CD1c-positive myeloid dendritic cell (primary cell): ENCODE measurements at regions not wholly inside any gene's neighbourhood (a gene's known extent, or its start where the extent isn't known, plus 50 kb on each side); places are given as distances from the start of the nearest gene placed in this dataset.

Experiments
- DNase-seq: peaks from one replicate; pipeline ENCODE4 v3.0.0-alpha.2; 2016; ENCODE audit errors: extremely low spot score

DNA sequence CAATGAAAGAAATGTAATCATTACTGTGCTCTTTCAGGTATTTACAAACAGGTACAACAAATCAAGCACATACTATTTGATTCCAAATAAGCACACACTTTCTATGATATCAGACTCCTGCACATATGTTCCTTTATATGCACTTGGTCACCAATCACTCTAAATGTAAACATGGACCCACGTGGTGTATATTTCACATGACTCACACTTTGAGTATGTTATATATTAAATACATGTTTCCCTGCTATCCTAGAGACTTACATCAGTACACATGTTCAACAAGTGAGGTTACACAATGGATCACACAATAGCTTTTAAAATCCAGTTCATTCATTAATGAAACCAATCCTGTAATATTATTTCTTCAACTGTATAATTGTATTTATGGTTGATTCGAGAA, 683.5 kb downstream of the NR2F2 start:
- no peak for DNase-seq

DNA sequence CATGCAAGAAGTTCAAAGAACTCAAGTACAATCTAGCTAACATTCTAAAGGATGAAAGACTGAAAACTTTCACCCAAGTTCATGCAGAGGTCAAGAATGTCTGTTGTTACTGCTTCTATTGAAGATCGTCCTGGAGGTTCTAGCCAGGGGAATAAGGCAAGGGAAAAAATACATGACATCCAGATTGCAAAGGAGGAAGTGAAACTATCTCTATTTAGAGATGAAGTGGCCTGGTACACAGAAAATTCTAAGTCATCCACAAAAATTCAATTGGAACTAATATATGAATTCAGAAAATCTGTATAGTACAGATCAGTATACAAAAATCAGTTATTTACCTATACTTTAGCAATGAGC, 693.0 kb downstream of the NR2F2 start:
- DNase-seq = no peak

DNA sequence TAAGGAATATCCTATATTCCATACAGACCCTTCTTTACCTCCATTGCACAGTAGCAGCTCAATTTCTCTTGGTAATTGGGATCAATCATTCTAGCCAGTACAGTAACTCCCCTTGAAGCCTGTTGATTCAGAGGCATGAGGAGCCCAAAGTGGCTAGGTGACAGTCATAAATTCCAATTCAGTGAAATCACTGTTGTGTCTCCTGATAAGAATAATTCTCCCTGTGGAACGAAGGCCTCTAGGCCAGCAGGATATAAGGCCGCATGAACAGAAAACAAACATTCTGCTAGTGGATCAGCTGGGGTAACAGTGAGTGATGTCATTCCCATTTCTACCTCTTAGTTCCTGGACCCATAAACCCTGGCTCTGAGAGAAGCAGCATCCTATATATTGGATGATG, 696.3 kb downstream of the NR2F2 start:
- DNase-seq = no peak

DNA sequence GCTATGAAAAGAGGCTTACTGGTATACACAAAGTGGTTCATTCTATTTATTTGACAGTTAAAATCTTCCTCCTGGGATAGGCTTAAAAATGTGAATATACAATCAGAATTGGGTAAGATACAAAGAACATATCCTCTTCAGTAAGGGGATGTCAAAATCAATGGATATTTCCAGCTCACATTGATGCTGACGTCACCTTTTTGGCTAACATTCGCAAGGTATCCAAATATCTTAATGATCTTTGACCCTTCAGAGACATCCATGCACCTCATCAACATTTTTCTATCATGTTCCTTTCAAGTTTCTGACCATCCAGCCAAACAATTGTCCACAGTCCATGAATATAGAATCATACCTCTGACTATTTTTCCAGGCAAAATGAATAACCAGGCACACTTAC, 697.3 kb downstream of the NR2F2 start:
- no peak for DNase-seq

DNA sequence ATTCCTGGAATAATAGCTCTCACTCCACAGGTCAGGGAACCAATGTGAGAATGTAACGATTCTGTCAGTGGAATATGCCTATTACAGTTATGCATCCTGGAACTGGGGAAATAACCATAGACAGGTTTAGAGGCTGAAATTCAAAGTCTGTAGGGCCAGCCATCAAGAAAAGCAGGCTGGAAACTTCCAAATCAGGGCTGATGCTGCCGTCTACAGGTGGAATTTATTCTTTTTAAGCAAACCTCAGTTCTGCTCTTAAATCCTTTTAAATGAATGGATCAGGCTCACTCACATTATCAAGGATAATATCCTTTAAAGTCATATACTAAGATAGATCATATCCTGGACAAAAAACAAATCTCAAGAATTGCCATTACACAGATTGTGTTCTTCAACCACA, 699.8 kb downstream of the NR2F2 start:
- DNase-seq = no peak

DNA sequence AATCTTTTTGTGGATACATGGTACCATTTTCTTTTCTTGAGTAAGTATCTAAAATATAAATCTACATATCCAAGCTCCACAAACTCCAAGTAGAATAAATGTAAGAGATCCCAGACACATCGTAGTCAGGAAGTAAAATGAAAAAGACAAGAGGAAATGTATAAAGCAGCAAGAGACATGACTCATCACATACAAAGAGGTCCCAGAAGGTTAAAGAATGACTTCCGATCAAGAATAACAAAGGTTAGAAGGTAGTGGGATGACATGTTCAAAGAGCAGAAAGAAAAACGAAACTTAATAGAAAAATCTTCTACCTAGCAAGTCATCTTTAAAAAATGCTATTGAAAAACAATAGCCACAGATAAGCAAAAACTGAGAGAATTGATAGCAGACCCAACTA, 705.8 kb downstream of the NR2F2 start:
- DNase-seq = no peak

DNA sequence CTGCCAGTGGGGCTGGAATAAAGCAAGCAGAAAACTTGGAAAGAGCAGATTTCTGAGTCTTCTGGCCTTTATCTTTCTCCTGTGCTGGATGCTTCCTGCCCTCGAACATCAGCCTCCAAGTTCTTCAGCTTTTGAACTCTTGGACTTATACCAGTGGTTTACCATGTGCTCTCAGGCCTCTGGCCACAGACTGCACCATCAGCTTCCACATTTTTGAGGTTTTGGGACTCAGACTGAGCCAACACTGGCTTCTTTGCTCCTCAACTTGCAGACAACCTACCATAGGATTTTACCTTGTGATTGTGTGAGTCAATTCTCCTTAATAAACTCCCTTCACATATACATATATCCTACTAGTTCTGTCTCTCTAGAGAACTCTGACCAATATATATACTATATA, 706.6 kb downstream of the NR2F2 start:
- DNase-seq = no peak

DNA sequence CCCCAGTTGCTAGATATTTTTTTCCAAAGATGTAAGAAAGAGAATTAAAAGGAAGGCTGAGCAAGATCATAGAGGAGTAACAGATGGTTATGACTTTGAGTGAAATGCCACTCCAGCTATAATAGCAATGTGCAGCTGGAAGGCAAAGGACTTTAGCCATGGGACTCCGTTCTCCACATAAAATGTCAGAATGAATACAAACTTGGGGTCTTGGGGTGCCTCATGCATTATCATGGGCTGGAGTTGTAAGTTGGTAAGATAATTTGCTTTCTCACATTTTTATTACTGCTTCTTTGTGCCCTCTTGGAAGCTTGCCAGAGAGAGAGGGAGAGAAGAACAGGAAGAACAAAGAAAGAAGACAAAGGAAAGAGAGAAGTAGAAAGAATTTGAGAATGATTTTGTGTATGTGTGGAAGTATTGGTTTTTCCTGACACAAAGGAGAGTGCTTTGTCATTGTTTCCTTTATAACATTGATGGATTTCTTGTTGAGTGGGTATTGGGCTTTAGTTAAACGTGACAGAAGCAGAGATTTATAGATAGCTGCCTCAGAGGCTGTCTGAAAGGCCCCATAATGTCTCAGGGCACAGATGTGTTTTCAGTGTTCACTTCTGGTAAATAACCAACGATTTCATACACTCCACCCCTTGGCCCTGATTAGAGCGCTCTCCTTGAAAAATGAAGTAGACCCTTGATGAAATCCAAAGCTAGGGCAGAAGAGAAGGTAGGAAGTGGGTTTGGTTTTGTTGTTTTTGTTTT, 715.3 kb downstream of the NR2F2 start:
- no peak for DNase-seq

DNA sequence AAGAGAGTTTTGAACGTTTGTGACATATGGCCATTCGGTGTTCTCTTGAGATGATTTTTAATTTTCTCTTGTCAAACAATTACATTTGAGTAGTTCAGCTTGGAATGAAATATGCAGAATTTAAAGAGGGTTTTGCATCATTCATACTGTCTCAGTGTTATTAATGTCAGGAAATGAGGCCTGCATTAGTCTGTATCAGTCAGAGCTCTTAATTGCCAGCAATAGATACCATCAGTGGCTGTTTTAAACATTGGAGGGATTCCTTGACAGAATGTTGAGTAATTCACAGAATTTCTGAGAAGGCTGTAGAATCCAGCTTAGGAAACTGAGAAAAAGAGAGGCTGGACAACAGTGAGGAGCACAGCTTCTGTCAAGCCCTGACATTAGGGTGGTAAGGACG, 722.0 kb downstream of the NR2F2 start:
- DNase-seq = no peak

DNA sequence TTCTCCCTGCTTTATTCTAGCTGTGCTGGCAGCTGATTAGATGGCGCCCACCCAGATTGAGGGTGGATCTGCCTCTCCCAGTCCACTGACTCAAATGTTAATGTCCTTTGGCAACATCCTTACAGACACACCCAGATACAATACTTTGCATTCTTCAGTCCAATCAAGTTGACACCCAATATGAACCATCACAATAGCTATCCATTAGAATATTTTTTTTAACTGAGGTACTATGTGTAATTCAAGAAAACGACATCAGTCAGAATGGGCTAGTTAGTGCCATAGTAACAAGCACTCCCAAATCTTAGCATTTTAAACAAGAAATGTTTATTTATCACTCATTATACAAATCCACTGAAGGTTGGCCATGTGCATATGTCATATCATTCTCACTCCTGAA, 723.1 kb downstream of the NR2F2 start:
- DNase-seq = no peak

DNA sequence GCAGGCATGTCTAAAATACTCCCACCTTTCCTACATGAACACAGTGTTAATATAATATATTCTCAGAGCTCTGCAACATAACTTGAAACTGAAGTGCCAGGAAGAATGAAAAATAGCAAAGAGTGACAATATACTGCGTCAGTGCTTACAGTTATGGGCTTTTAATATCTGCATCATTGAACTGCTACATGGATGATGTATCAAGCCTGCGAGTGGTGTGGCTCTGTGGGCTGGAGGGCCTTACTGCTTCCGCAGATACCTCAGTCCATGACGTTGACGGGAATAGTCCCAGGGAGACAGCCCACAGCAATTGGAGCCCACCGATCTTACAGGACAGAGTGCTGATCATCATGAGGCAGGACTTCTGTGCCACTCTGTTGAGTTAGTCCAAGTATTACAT, 727.0 kb downstream of the NR2F2 start:
- no peak for DNase-seq

DNA sequence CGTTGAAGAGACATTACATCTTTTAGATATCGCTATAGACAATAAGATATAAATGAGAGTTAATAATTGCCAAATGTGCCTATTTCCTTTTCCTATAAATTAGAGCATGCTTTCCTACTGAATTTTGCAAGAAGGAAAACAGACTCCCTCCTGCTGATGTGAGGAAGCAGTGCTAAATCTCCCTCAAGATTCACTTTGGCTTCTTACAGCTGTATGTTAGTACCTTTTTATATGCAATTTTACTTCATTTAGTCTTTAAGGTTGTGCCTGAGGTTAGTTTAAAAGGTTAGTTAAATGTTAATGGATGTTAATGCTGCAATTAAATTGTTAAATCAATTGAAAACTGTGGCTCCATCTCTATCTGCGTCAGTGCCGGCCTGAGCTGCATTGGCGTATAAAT, 728.8 kb downstream of the NR2F2 start:
- DNase-seq = no peak

DNA sequence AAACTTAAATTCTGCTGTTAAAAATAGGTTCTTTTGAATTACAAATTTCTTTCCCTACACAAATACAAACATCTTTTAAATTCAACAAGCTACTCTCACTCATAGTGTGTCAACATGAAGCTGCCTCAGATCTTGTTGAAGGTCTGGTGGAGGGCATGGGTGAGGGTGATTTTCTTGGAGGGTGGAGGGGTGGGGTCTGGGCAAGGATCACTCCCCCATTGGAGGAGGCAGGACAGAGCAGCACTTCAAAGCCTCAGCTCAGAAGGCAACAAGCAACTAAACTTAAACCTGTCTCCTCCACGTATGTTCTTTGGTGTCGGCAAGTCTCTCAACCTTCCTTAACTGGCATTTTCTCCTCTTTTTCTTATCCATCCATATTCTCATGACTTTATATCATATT, 730.9 kb downstream of the NR2F2 start:
- DNase-seq = no peak

DNA sequence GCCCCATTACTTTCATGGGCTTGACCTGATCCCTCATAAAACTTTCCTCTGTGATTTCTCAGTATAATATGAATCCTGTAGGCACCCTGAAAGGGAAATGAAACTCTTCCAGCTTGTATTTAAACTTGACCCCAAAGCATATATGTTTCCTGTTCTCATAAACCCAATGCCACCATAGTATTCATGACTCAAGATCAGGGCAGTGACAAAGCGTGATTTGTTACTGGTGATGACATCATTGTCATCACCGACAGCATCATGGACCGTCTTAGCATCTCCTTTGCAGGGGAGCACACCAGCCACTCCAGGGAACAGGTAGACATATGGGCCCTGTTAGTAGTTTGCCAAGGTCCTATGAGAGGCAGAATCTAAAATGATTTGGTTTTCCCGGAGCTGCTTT, 741.2 kb downstream of the NR2F2 start:
- DNase-seq = no peak

DNA sequence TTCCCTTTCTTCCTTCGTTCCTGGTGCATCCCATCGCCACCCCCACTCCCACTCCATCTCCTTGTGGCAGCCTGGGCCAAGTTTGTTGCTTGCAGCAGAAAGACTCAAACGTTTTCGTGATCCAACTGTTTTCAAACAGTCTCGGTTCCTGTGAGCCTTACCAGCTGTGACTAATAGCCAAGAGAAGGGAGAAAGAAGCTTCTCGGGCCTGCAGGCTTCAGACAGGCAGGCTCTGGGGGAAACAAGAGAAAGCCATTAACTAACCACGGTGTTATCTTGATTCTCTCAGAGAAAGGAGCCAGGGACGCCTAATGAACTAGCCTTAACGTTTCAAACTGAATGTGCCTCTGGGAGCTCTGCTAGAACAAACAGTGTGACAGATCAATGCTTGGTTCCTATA, 742.0 kb downstream of the NR2F2 start:
- no peak for DNase-seq

DNA sequence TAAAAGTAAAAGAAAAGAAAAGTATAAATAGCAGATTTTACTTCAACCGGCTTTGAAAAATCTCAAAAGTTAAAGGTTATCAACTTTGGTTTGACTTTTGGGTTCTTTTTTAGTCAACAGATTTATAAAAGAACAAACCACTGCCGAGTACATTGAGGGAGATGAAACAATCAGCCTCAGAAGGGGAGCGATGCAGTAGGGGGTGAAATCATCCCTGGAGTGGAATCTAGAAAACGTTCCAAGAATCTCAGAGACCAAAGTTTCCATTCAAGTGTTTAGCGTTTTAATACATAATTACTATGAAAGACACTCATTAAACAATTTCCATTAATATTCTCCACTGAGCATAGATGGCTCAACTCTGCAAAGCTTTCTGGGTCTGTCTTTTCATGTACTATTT, 745.5 kb downstream of the NR2F2 start:
- DNase-seq = no peak

DNA sequence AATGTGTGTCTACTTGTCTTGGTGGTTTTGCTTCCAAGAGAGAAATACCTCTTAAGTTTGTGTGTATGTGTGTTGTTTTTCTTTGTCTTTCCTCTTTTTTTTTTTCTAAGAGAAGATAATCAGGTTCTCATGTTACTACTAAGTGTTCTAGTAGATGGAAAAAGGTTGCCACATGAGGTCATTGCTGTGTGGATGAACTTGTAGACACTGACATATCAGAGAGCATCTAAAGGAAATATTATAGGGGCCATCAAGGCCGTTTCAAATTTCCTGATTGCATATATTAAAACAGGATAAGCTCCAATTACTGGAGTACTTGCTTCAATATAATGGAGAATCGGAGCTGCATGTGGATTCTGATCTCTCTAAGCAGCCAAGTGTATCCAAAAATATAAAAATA, 747.5 kb downstream of the NR2F2 start:
- no peak for DNase-seq

DNA sequence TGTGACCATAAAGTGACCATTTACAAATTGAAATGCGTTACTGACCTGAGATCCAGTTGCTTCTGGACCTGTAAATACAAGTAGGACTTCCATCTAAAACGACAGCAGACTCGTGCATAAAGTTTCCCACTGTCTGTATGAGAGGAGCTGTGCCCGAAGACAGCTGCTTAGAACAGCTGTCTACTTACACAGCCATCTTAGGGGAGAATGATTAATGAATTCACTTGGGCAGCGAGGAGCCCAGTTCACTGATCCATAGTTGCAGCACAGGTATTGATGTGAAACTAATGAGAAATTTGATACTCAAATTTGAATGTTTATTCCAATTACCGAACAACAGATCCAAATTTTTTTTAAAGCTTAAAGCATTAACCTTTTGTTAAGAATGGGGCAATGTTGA, 748.1 kb downstream of the NR2F2 start:
- no peak for DNase-seq

DNA sequence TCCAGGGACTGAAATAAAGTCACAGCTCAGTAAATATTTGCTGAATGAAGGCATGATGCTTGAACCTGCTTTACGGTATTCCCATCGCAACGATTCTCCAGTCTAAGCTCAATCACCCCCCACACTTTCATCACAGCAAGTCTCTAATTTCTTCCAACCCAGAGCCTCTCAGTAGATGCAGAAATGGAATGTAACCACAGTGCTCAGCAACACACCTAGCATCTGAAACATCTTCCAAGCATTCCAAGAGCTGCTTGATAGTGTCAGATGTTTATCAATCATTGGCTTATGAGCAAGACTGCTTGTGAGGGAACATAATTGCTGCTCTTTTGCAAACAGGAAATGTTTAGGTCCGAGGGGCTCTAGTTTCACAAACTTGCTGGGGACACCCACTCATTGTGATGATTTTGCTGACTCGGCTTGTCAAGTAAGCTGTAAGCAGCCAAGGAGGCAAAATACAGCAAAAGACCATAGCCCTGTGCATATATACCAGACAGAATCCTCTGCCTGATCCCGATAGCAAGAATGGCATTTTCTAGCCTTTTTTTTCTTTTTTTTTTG, 751.2 kb downstream of the NR2F2 start:
- no peak for DNase-seq

DNA sequence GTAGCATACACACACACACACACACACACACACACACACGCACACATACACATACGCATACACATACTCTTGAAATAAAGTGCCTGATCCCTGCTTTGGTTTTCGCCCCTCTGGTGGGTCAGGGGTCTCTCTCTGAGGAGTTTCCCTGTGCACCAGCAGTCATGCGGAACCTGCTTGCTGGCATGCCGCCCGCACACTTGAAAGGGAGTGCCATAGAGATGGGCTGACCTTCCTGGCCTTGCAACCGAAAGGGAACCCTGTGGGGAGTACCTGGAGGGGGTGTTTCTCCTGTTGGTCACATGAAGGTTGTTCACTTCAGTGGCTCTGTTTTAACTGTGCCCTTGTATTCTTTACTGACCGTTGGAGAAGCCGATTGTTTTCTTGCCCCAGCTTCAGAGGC, 752.3 kb downstream of the NR2F2 start:
- no peak for DNase-seq

DNA sequence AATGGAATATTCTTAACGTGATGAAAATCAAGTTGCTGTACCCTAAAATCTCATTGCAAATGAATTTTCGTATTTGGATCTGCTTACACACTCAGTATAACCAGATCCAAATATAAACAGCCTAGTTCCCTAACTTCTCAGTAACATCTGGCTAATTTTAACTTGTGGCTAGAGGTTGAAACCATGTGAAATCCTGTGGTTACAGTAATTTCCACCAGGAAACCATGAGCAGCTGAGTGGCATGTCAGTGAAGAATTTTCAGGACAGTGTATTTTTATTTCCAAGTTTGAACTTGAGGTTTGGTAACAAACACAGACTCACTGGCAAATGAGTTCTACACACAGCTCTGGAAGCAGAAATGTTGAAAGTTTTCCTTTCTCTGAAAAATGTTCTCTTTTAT, 754.1 kb downstream of the NR2F2 start:
- DNase-seq = no peak

DNA sequence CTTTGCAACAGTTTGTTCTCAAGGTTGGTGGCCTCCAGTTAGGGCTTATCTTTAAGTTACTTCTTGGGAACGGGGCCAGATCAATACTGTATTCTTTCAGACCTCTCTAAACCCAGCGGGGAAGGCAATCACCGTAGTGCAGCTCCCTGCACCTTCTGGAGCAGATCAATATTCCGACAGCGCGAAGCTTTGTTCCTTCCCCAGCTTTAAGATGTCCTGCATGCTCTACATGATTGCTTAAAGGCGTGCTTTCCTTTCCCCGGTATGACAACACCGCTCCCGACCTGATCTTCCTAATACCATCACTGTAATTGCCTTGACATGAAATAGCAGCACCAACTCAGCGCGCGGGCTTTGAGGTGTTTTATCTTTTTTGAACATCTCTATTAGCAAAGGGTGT, 755.2 kb downstream of the NR2F2 start:
- DNase-seq = no peak

DNA sequence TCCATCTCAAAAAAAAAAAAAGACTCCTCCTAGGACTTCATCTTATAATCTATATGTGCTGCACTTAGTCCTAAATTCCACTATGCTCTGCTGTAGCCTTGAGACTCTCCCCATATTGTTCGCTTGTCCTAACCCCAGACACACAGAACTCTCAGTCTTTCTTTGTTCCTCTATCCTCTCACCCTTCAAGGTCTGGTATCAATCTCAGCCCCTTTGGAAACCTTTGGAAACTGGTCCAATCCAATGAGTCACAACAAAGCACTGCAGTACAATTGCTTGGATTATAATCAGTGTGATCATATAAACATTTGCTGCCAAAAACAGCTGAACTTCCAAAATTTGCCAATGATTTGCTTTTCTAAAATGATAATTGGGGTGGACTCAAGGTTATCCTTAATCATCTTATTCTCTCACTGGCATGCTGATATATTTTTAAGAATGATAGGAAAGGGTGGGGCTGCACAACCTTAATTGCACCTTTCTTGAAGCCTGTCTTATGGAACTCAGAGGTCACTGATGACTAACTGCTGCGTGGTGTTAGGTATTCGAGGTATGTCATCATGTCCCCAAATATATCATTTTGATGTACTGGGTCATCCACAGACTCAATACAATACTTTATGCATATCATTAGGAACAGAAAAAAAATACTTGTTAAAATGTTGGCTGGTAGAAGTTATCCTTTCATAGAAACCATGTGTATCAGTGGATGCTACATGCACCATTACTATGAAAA, 756.7 kb downstream of the NR2F2 start:
- DNase-seq = no peak

DNA sequence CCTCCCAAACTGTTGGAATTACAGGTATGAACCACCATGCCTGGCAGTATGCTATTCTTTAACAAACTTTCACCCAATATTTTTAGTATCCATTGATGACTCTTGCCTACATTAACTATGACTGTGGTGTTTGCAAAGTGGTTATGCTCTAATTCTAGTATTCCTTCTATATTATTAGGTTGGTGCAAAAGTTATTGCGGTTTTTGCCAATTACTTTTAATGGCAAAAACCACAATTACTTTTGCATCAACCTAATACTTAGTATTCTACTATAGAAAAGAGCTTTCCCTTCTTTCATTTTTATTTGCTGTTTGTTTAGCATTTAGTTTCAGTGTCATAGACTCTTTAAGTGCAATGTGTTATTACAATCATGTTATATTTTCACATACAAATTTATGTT, 760.6 kb downstream of the NR2F2 start:
- DNase-seq = no peak
